H9 (cell line): ENCODE measurements at regions not wholly inside any gene's neighbourhood (a gene's known extent, or its start where the extent isn't known, plus 50 kb on each side); places are given as distances from the start of the nearest gene placed in this dataset.

Experiments
- DNase-seq: peaks from one replicate; pipeline ENCODE4 v3.0.0-alpha.2; 2017
- H2AFZ ChIP-seq: one replicate; pipeline ENCODE4 v1.6.1; 2013; ENCODE audit warnings: mild to moderate bottlenecking, low read length, control low read depth, moderate library complexity
- H2AK5ac ChIP-seq: 2 replicates; pipeline ENCODE4 v1.6.1; 2013; ENCODE audit warnings: low read length, control low read depth, mixed read lengths; ENCODE audit not compliant: insufficient read length
- H2BK120ac ChIP-seq: one replicate; pipeline ENCODE4 v1.6.1; 2013; ENCODE audit warnings: low read depth, mild to moderate bottlenecking, low read length, control low read depth, inconsistent platforms; ENCODE audit not compliant: poor library complexity, severe bottlenecking
- H2BK12ac ChIP-seq: 2 replicates; pipeline ENCODE4 v1.6.1; 2013; ENCODE audit warnings: low read length, control low read depth, mixed read lengths, low read depth; ENCODE audit not compliant: insufficient read length
- H2BK15ac ChIP-seq: 2 replicates; pipeline ENCODE4 v1.6.1; 2013; ENCODE audit warnings: low read depth, low read length, control low read depth
- H2BK20ac ChIP-seq: one replicate; pipeline ENCODE4 v1.6.1; 2013; ENCODE audit warnings: low read depth, mild to moderate bottlenecking, low read length, control low read depth, inconsistent platforms; ENCODE audit not compliant: poor library complexity, severe bottlenecking
- H2BK5ac ChIP-seq: 2 replicates; pipeline ENCODE4 v1.6.1; 2013; ENCODE audit warnings: low read length, control low read depth, mixed read lengths; ENCODE audit not compliant: insufficient read length
- H3K14ac ChIP-seq: 2 replicates; pipeline ENCODE4 v1.6.1; 2013; ENCODE audit warnings: low read length, control low read depth; ENCODE audit not compliant: insufficient read depth
- H3K18ac ChIP-seq: 2 replicates; pipeline ENCODE4 v1.6.1; 2013; ENCODE audit warnings: low read depth, mild to moderate bottlenecking, mixed read lengths, low read length, control low read depth; ENCODE audit not compliant: insufficient read length
- H3K23ac ChIP-seq: 2 replicates; pipeline ENCODE4 v1.6.1; 2013; ENCODE audit warnings: low read length, control low read depth, mixed read lengths, low read depth; ENCODE audit not compliant: insufficient read length
- H3K23me2 ChIP-seq: 2 replicates; pipeline ENCODE4 v1.6.1; 2013; ENCODE audit warnings: low read depth, mild to moderate bottlenecking, mixed read lengths, low read length, control low read depth; ENCODE audit not compliant: insufficient read length, poor library complexity, severe bottlenecking
- H3K27ac ChIP-seq: 2 replicates; pipeline ENCODE4 v1.5.1; 2013; ENCODE audit warnings: low read length, control low read depth, mixed read lengths, low read depth; ENCODE audit not compliant: insufficient read length
- H3K27me3 ChIP-seq: 2 replicates; pipeline ENCODE4 v1.6.1; 2013; ENCODE audit warnings: low read length, control low read depth, inconsistent platforms; ENCODE audit not compliant: insufficient read depth
- H3K4ac ChIP-seq: 2 replicates; pipeline ENCODE4 v1.6.1; 2013; ENCODE audit warnings: low read depth, mild to moderate bottlenecking, control low read depth, inconsistent platforms, low read length, moderate library complexity
- H3K4me1 ChIP-seq: 2 replicates; pipeline ENCODE4 v1.6.1; 2013; ENCODE audit warnings: low read length, control low read depth, inconsistent platforms; ENCODE audit not compliant: insufficient read depth
- H3K4me2 ChIP-seq: 2 replicates; pipeline ENCODE4 v1.6.1; 2013; ENCODE audit warnings: low read length, control low read depth, mixed read lengths; ENCODE audit not compliant: insufficient read length, insufficient read depth
- H3K56ac ChIP-seq: 2 replicates; pipeline ENCODE4 v1.6.1; 2013; ENCODE audit warnings: low read depth, mild to moderate bottlenecking, mixed read lengths, low read length, control low read depth; ENCODE audit not compliant: insufficient read length
- H3K79me1 ChIP-seq: 2 replicates; pipeline ENCODE4 v1.6.1; 2013; ENCODE audit warnings: low read depth, mild to moderate bottlenecking, moderate library complexity, low read length, control low read depth, inconsistent platforms; ENCODE audit not compliant: insufficient read depth, poor library complexity, severe bottlenecking
- H3K79me2 ChIP-seq: 2 replicates; pipeline ENCODE4 v1.6.1; 2013; ENCODE audit warnings: low read length, control low read depth, inconsistent platforms; ENCODE audit not compliant: insufficient read depth
- H3K9ac ChIP-seq: 2 replicates; pipeline ENCODE4 v1.6.1; 2013; ENCODE audit warnings: low read length, control low read depth, mixed read lengths; ENCODE audit not compliant: insufficient read length; ENCODE audit errors: extremely low read depth
- H3K9me3 ChIP-seq: one replicate; pipeline ENCODE4 v1.6.1; 2013; ENCODE audit warnings: low read depth, low read length, inconsistent platforms; ENCODE audit not compliant: control insufficient read depth
- H3T11ph ChIP-seq: one replicate; pipeline ENCODE4 v1.6.1; 2013; ENCODE audit warnings: mild to moderate bottlenecking, low read length, control low read depth, inconsistent platforms
- H4K20me1 ChIP-seq: one replicate; pipeline ENCODE4 v1.6.1; 2013; ENCODE audit not compliant: control insufficient read depth, insufficient read length, insufficient read depth
- H4K5ac ChIP-seq: 2 replicates; pipeline ENCODE4 v1.6.1; 2013; ENCODE audit warnings: low read depth, mild to moderate bottlenecking, mixed read lengths, low read length, control low read depth; ENCODE audit not compliant: insufficient read length
- H4K8ac ChIP-seq: replicated peaks from 2 replicates; pipeline ENCODE4 v1.6.1; 2013; ENCODE audit warnings: low read length, control low read depth, mixed read lengths, low read depth; ENCODE audit not compliant: insufficient read length
- H4K91ac ChIP-seq: 2 replicates; pipeline ENCODE4 v1.6.1; 2013; ENCODE audit warnings: low read depth, mild to moderate bottlenecking, moderate library complexity, mixed read lengths, low read length, control low read depth; ENCODE audit not compliant: insufficient read length
- H3K27ac Mint-ChIP-seq, 3 experiments: 2 replicates in 2 of 3; 3 replicates in 1 of 3; pipeline ENCODE4 v1.8.0; 2020 to 2021; ENCODE audit warnings: mixed read lengths in 3 of 3, mild to moderate bottlenecking in 1 of 3, moderate library complexity in 1 of 3
- H3K27me3 Mint-ChIP-seq: 2 replicates; pipeline ENCODE4 v1.8.0; 2021; ENCODE audit warnings: low read depth, mild to moderate bottlenecking, moderate library complexity, mixed read lengths
- H3K36me3 Mint-ChIP-seq, 3 experiments: 2 replicates in 2 of 3; 3 replicates in 1 of 3; pipeline ENCODE4 v1.8.0; 2020 to 2021; ENCODE audit warnings: low read depth in 3 of 3, mixed read lengths in 3 of 3; ENCODE audit not compliant: insufficient read depth in 1 of 3
- H3K4me1 Mint-ChIP-seq, 2 experiments: 2 replicates each; pipeline ENCODE4 v1.8.0; 2020; ENCODE audit warnings: mixed read lengths in 2 of 2
- H3K4me3 Mint-ChIP-seq, 2 experiments: 2 replicates in 1 of 2; 3 replicates in 1 of 2; pipeline ENCODE4 v1.8.0; 2020 to 2021; ENCODE audit warnings: mild to moderate bottlenecking in 2 of 2, mixed read lengths in 2 of 2, moderate library complexity in 1 of 2
- H3K9me3 Mint-ChIP-seq, 2 experiments: 2 replicates in 1 of 2; 3 replicates in 1 of 2; pipeline ENCODE4 v1.8.0; 2020; ENCODE audit warnings: mild to moderate bottlenecking in 2 of 2, mixed read lengths in 2 of 2, moderate library complexity in 1 of 2
- WGBS: extraction: QIAGEN DNeasy Blood & Tissue Kit; methylation state at CpG from one replicate; pipeline ENCODE4 v1.1.7; 2013; ENCODE audit warnings: missing lambda C conversion rate, low lambda C conversion rate, mixed read lengths; ENCODE audit not compliant: insufficient read length; ENCODE audit errors: extremely low coverage; 5-methylcytosine and 5-hydroxymethylcytosine counted together
- TF ChIP-seq, protein P1 (sequence below): fragments of 200-600 bp; sonication (generic); conservative IDR thresholded peaks from 3 replicates; pipeline ENCODE4 v1.8.0; 2021; ENCODE audit warnings: antibody characterized with exemption, mild to moderate bottlenecking

GRCh38 chr15:39193611-39194010 is 387.3 kb upstream of the THBS1 start:
- TF ChIP-seq, protein P1, sequence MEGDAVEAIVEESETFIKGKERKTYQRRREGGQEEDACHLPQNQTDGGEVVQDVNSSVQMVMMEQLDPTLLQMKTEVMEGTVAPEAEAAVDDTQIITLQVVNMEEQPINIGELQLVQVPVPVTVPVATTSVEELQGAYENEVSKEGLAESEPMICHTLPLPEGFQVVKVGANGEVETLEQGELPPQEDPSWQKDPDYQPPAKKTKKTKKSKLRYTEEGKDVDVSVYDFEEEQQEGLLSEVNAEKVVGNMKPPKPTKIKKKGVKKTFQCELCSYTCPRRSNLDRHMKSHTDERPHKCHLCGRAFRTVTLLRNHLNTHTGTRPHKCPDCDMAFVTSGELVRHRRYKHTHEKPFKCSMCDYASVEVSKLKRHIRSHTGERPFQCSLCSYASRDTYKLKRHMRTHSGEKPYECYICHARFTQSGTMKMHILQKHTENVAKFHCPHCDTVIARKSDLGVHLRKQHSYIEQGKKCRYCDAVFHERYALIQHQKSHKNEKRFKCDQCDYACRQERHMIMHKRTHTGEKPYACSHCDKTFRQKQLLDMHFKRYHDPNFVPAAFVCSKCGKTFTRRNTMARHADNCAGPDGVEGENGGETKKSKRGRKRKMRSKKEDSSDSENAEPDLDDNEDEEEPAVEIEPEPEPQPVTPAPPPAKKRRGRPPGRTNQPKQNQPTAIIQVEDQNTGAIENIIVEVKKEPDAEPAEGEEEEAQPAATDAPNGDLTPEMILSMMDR: no peak
- Histone ChIP-seq H2BK15ac (no peak overlapping the region), H2AFZ (no peak overlapping the region), H2BK5ac (no peak overlapping the region), H3K4me1 (no peaks in the 10 kb centered on the region), H4K8ac (no peak overlapping the region), H3K4me2 (no peak overlapping the region), H3K4ac (no peak overlapping the region), H3T11ph (no peak overlapping the region), H4K5ac (no peak overlapping the region), H3K27me3 (no peaks in the 10 kb centered on the region), H3K56ac (no peak overlapping the region), H3K79me1 (no peaks in the 10 kb centered on the region), H3K9ac (no peak overlapping the region), H3K23ac (no peak overlapping the region), H3K79me2 (no peaks in the 10 kb centered on the region), H3K18ac (no peak overlapping the region), H4K91ac (no peak overlapping the region), H3K9me3 (no peaks in the 10 kb centered on the region), H2BK20ac (no peak overlapping the region), H3K23me2 (no peaks in the 10 kb centered on the region), H2BK120ac (no peak overlapping the region), H2AK5ac (no peak overlapping the region), H3K27ac (no peak overlapping the region), H3K14ac (no peak overlapping the region), H4K20me1 (no peaks in the 10 kb centered on the region), H2BK12ac (no peak overlapping the region)
- H3K27me3 Mint-ChIP-seq: no peaks in the 10 kb centered on the region; the same call in 1 of the 2 replicates
- no peak overlapping the region for H3K27ac Mint-ChIP-seq
- peaks cover 6 to 11% of the 10 kb centered on the region in 2 experiments; a peak in 2 of 4 replicates for H3K4me1 Mint-ChIP-seq
- H3K4me3 Mint-ChIP-seq: no peak overlapping the region
- no peaks in the 10 kb centered on the region for H3K9me3 Mint-ChIP-seq
- no CpG with 5 or more reads among the region's 2 CpGs for WGBS
- H3K36me3 Mint-ChIP-seq: no peaks in the 10 kb centered on the region
- no peak for DNase-seq
